Heart right ventricle (tissue), 16 donors: ENCODE measurements at regions not wholly inside any gene's neighbourhood (a gene's known extent, or its start where the extent isn't known, plus 50 kb on each side); places are given as distances from the start of the nearest gene placed in this dataset.
A peak's percentile ranks its signal among the peaks of the same experiment; 100 is the strongest.

Experiments
- ATAC-seq, 8 donors: fragments of 200-7000 bp; cut with Tn5 transposase; one replicate each; pipeline ENCODE4 v1.9.1; 2020; ENCODE audit warnings: mild to moderate bottlenecking in 8 of 8, moderate library complexity in 8 of 8, moderate number of reproducible peaks in 1 of 8
- DNase-seq, 2 donors: peaks; one replicate each; pipeline ENCODE4 v3.0.0-alpha.2; 2020
- H3K27ac ChIP-seq, 10 donors: fragments of 200-600 bp; sonication (generic) in 2 of 10; one replicate each; pipeline versions ENCODE4 v1.5.0 to v1.8.0; 2020 to 2022; ENCODE audit warnings: mild to moderate bottlenecking in 3 of 10
- H3K27me3 ChIP-seq, 7 donors: fragments of 200-600 bp; one replicate each; pipeline ENCODE4 v1.8.0; 2021 to 2022; ENCODE audit warnings: mild to moderate bottlenecking in 2 of 7
- H3K36me3 ChIP-seq, 9 donors: fragments of 200-600 bp; sonication (generic) in 1 of 9; one replicate each; pipeline versions ENCODE4 v1.5.0 to v1.8.0; 2020 to 2022; ENCODE audit warnings: mild to moderate bottlenecking in 2 of 9
- H3K4me1 ChIP-seq, 9 donors: fragments of 200-600 bp; sonication (generic) in 1 of 9; one replicate each; pipeline versions ENCODE4 v1.5.0 to v1.8.0; 2020 to 2022; ENCODE audit warnings: mild to moderate bottlenecking in 4 of 9
- H3K4me3 ChIP-seq, 10 donors: fragments of 200-600 bp; sonication (generic) in 2 of 10; one replicate each; pipeline versions ENCODE4 v1.5.0 to v1.8.0; 2020 to 2022; ENCODE audit warnings: mild to moderate bottlenecking in 7 of 10, moderate library complexity in 2 of 10
- H3K9me3 ChIP-seq, 11 donors: fragments of 200-600 bp in 10 of 11; sonication (generic) in 2 of 11; one replicate each; pipeline versions ENCODE4 v1.5.0 to v1.8.0; 2013 to 2022; ENCODE audit warnings: mild to moderate bottlenecking in 2 of 11, control low read depth in 1 of 11, moderate library complexity in 1 of 11
- WGBS, 2 donors: extraction: QIAGEN DNeasy Blood & Tissue Kit; methylation state at CpG; one replicate each; pipeline ENCODE4 v1.1.7; 2013; ENCODE audit warnings: inconsistent platforms in 1 of 2; 5-methylcytosine and 5-hydroxymethylcytosine counted together
- intact Hi-C, 10 donors: fragments of 100-400 bp; cut with DNase I; formaldehyde crosslinking; loops; one replicate each; pipeline versions ENCODE4 v1.11.1 to v1.14.2; 2022
- TF ChIP-seq, protein P1 (sequence below), 9 donors: fragments of 200-600 bp; sonication (generic) in 2 of 9; IDR thresholded peaks; one replicate each; pipeline versions ENCODE4 v1.5.0 to v1.8.0; 2021 to 2022; ENCODE audit warnings: antibody characterized with exemption in 9 of 9, mild to moderate bottlenecking in 5 of 9, moderate library complexity in 1 of 9
- donor health status: Arrhythmogenic right ventricular cardiomyopathy.
- donor health status: ischemic (EF 13 %, LVEDD 7.1; RV severe dilation, severe dysfunction).
- donor health status: healthy with polysubstance abuse.
- donor health status: DM: no; HTN: yes; CAD: no.
- donor health status: DM: no; HTN: no; CAD: no.
- donor health status: ischemic (EF 25% LVEDD 6.9; RV normal size, moderate dysfunction).
- donor health status: ischemic (EF 25% LVEDD 5.7; RV mildly dilated, moderate dysfunction).
- donor health status: healthy.
- donor health status: DM: yes; HTN: yes; CAD: no.
- donor health status: Ischemic cardiomyopathy.
- donor health status: ischemic (EF 35%, LVEDD 5.7; RV mildly dilated, moderate dysfunction).
- donor health status: nonischemic (EF 11% LVEDD 7.7; RV severe dilation, severe dysfunction).
- donor health status: DM: yes; HTN: yes; CAD: no.
- donor health status: PGD.
- donor health status: ischemic (EF 29% LVEDD 5.4; RV normal size, mild dysfunction).
- donor health status: nonischemic (EF 23%, LVEDD 6.1; RV moderate dilation, normal function).

- WGBS, 2 donors, result 40 to 43% methylated on average over 4 of the region's 4 CpGs
- no peak overlapping the region for H3K27ac ChIP-seq
- H3K36me3 ChIP-seq, result no peaks in the 10 kb centered on the region
- DNase-seq, result no peak
- H3K4me3 ChIP-seq, result no peak overlapping the region
- no peaks in the 10 kb centered on the region for H3K27me3 ChIP-seq
- H3K4me1 ChIP-seq, result peaks cover 0 to 8% (median 0%) of the 10 kb centered on the region in 9 donors
- ATAC-seq, result peak in 3 of 8 donors; percentile 22 to 40 (median 30)
- intact Hi-C loops, result no loop called here
- H3K9me3 ChIP-seq, result no peaks in the 10 kb centered on the region
- TF ChIP-seq, protein P1, sequence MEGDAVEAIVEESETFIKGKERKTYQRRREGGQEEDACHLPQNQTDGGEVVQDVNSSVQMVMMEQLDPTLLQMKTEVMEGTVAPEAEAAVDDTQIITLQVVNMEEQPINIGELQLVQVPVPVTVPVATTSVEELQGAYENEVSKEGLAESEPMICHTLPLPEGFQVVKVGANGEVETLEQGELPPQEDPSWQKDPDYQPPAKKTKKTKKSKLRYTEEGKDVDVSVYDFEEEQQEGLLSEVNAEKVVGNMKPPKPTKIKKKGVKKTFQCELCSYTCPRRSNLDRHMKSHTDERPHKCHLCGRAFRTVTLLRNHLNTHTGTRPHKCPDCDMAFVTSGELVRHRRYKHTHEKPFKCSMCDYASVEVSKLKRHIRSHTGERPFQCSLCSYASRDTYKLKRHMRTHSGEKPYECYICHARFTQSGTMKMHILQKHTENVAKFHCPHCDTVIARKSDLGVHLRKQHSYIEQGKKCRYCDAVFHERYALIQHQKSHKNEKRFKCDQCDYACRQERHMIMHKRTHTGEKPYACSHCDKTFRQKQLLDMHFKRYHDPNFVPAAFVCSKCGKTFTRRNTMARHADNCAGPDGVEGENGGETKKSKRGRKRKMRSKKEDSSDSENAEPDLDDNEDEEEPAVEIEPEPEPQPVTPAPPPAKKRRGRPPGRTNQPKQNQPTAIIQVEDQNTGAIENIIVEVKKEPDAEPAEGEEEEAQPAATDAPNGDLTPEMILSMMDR (IDR thresholded peaks at IDR 0.05), result no peak
Measured at GRCh38 chr2:64296140-64296480, 151.9 kb upstream of the PELI1 start.

GRCh38 chr2:64296695-64297346 lies 152.6 kb upstream of the PELI1 start:
- WGBS, 2 donors, result 88 to 89% methylated on average over 8 of the region's 8 CpGs

GRCh38 chr2:64298161-64298560 lies 153.9 kb upstream of the PELI1 start:
- Histone ChIP-seq H3K4me3 (no peak overlapping the region), H3K36me3 (no peaks in the 10 kb centered on the region), H3K9me3 (no peaks in the 10 kb centered on the region), H3K27ac (no peak overlapping the region), H3K27me3 (no peaks in the 10 kb centered on the region), H3K4me1 (peaks cover 0 to 8% (median 0%) of the 10 kb centered on the region in 9 donors)
- WGBS, 2 donors, result 84 to 89% methylated on average over 2 of the region's 2 CpGs
- DNase-seq (no peak), ATAC-seq (no peak)
- intact Hi-C loops, result no loop called here
- TF ChIP-seq, protein P1 (IDR thresholded peaks at IDR 0.05), result no peak

More at GRCh38 chr2:64296695-64297346, 152.6 kb upstream of the PELI1 start:
- no peaks in the 10 kb centered on the region for H3K27me3 ChIP-seq
- peaks cover 0 to 8% (median 0%) of the 10 kb centered on the region in 9 donors for H3K4me1 ChIP-seq
- H3K27ac ChIP-seq, result no peak overlapping the region
- ATAC-seq, result no peak
- no peak for DNase-seq
- TF ChIP-seq, protein P1 (IDR thresholded peaks at IDR 0.05), result no peak
- no peaks in the 10 kb centered on the region for H3K36me3 ChIP-seq
- intact Hi-C loops, result no loop called here
- H3K9me3 ChIP-seq, result no peaks in the 10 kb centered on the region
- no peak overlapping the region for H3K4me3 ChIP-seq

- intact Hi-C loops, result no loop called here
- ATAC-seq (no peak), DNase-seq (no peak)
- TF ChIP-seq, protein P1 (IDR thresholded peaks at IDR 0.05), result no peak
- 90 to 97% methylated on average over 3 of the region's 3 CpGs for WGBS, 2 donors
- Histone ChIP-seq H3K27ac (no peak overlapping the region), H3K4me1 (peaks cover 0 to 8% (median 0%) of the 10 kb centered on the region in 9 donors), H3K36me3 (no peaks in the 10 kb centered on the region), H3K4me3 (no peak overlapping the region), H3K27me3 (no peaks in the 10 kb centered on the region), H3K9me3 (peaks cover 0 to 2% (median 0%) of the 10 kb centered on the region in 11 donors)
Measured at GRCh38 chr2:64300066-64300465, 153.9 kb upstream of the LGALSL start.
